HCT116 (cell line): ENCODE measurements at regions not wholly inside any gene's neighbourhood (a gene's known extent, or its start where the extent isn't known, plus 50 kb on each side); places are given as distances from the start of the nearest gene placed in this dataset.

Experiments used
- ATAC-seq: fragments of 200-7000 bp; cut with Tn5 transposase; 2 replicates; pipeline ENCODE4 v1.9.1; 2020; ENCODE audit warnings: mild to moderate bottlenecking, moderate library complexity
- BruUV-seq: library from RNA; stranded (reverse); fragments of 400-500 nt; replicated peaks from 2 replicates; lab custom pipeline; 2021; lab: Mats Ljungman, UMichigan
- CTCF ChIA-PET: fragments of 300-600 bp; sonication (Branson Sonifier 250); formaldehyde crosslinking; loops from one replicate; lab custom pipeline; 2021; ENCODE audit warnings: antibody characterized with exemption; lab: Charles Lee
- POLR2A ChIA-PET: fragments of 300-600, 350-600 bp; sonication (Branson Sonifier 250); formaldehyde crosslinking; loops from one replicate; lab custom pipeline; 2021; ENCODE audit warnings: antibody characterized with exemption; lab: Charles Lee
- RAD21 ChIA-PET, 2 experiments: fragments of 300-600 bp; sonication (Branson Sonifier 250); formaldehyde crosslinking; loops; one replicate each; lab custom pipeline; 2023; ENCODE audit warnings: low total read pairs in 2 of 2; ENCODE audit not compliant: uncharacterized antibody in 2 of 2, unreplicated experiment in 2 of 2, low non-redundant PET in 1 of 2; lab: Charles Lee
- DNase-seq: peaks from one replicate; pipeline ENCODE4 v3.0.0-alpha.2; 2010; ENCODE audit warnings: low read depth, low spot score
- H2AFZ ChIP-seq: fragments of 200-600 bp; shearing (Covaris generic), sonication (generic); 2 replicates; pipeline ENCODE4 v1.6.1; 2017; ENCODE audit warnings: low read depth, mixed run types, mixed read lengths, antibody characterized with exemption, low read length; ENCODE audit not compliant: poor library complexity, severe bottlenecking
- H3K27ac ChIP-seq: 2 replicates; pipeline ENCODE4 v1.5.1; 2012; ENCODE audit warnings: low read depth, low read length
- H3K27me3 ChIP-seq: fragments of 200-600 bp; sonication (generic); 2 replicates; pipeline ENCODE4 v1.6.1; 2016; ENCODE audit warnings: mixed run types, low read length, mixed read lengths; ENCODE audit not compliant: insufficient read depth
- H3K36me3 ChIP-seq, 2 experiments: fragments of 200-500 bp in 1 of 2; fragments of 200-600 bp in 1 of 2; sonication (Bioruptor generic) in 1 of 2; sonication (generic) in 1 of 2; 2 replicates each; pipeline versions ENCODE4 v1.5.1 to v1.6.1; 2014 to 2016; ENCODE audit warnings: low read length in 2 of 2, inconsistent platforms in 1 of 2, mixed read lengths in 1 of 2, mixed run types in 1 of 2; ENCODE audit not compliant: insufficient read depth in 2 of 2, control insufficient read depth in 1 of 2
- H3K4me1 ChIP-seq, 2 experiments: fragments of 200-600 bp in 1 of 2; sonication (generic) in 1 of 2; 2 replicates each; pipeline versions ENCODE4 v1.5.1 to v1.6.1; 2012 to 2017; ENCODE audit warnings: low read length in 2 of 2, inconsistent platforms in 1 of 2, mild to moderate bottlenecking in 1 of 2, mixed read lengths in 1 of 2, mixed run types in 1 of 2, moderate library complexity in 1 of 2; ENCODE audit not compliant: insufficient read depth in 2 of 2, control insufficient read depth in 1 of 2
- H3K4me2 ChIP-seq: fragments of 200-600 bp; sonication (generic); 2 replicates; pipeline ENCODE4 v1.6.1; 2017; ENCODE audit warnings: mixed run types, low read length, mixed read lengths
- H3K4me3 ChIP-seq, 2 experiments: fragments of 200-600 bp in 1 of 2; sonication (generic) in 1 of 2; replicated peaks in 1 of 2; 2 replicates each; pipeline ENCODE4 v1.5.1; 2011 to 2016; ENCODE audit warnings: low read length in 2 of 2, control low read depth in 1 of 2, low read depth in 1 of 2, mild to moderate bottlenecking in 1 of 2, mixed read lengths in 1 of 2, mixed run types in 1 of 2
- H3K79me2 ChIP-seq: fragments of 200-600 bp; sonication (generic); 2 replicates; pipeline ENCODE4 v1.6.1; 2017; ENCODE audit warnings: mild to moderate bottlenecking, mixed run types, low read length, moderate library complexity, mixed read lengths; ENCODE audit not compliant: insufficient read depth
- H3K9ac ChIP-seq: fragments of 200-600 bp; sonication (generic); 2 replicates; pipeline ENCODE4 v1.6.1; 2016; ENCODE audit warnings: low read length, mixed read lengths
- H3K9me2 ChIP-seq: fragments of 200-600 bp; sonication (generic), shearing (Covaris generic); 2 replicates; pipeline ENCODE4 v1.6.1; 2017; ENCODE audit warnings: mixed run types, mild to moderate bottlenecking, moderate library complexity; ENCODE audit not compliant: insufficient read depth
- H3K9me3 ChIP-seq, 2 experiments: fragments of 200-500 bp in 1 of 2; fragments of 200-600 bp in 1 of 2; sonication (Bioruptor generic) in 1 of 2; sonication (generic) in 1 of 2; 2 replicates each; pipeline ENCODE4 v1.6.1; 2014 to 2017; ENCODE audit warnings: low read length in 2 of 2, mixed read lengths in 2 of 2, inconsistent platforms in 1 of 2, low read depth in 1 of 2, mild to moderate bottlenecking in 1 of 2, mixed run types in 1 of 2, moderate library complexity in 1 of 2; ENCODE audit not compliant: control insufficient read depth in 1 of 2, insufficient read depth in 1 of 2
- H4K20me1 ChIP-seq: fragments of 200-600 bp; sonication (generic), shearing (Covaris generic); 2 replicates; pipeline ENCODE4 v1.6.1; 2017; ENCODE audit warnings: mixed run types, mild to moderate bottlenecking, moderate library complexity; ENCODE audit not compliant: insufficient read depth
- CBX3 ChIP-seq: IDR thresholded peaks from 2 replicates; pipeline ENCODE4 v1.6.1; 2012; ENCODE audit warnings: low read depth
- EGR1 ChIP-seq: IDR thresholded peaks from 2 replicates; pipeline ENCODE4 v1.6.1; 2012; ENCODE audit warnings: low read depth
- EZH2 ChIP-seq: fragments of 200-600 bp; sonication (generic); IDR thresholded peaks from 2 replicates; pipeline ENCODE4 v1.6.1; 2017; ENCODE audit warnings: antibody characterized with exemption, mixed run types
- EZH2phosphoT487 ChIP-seq: fragments of 200-600 bp; IDR thresholded peaks from 2 replicates; pipeline ENCODE4 v1.6.1; 2018; ENCODE audit warnings: antibody characterized with exemption, borderline replicate concordance
- FOSL1 ChIP-seq: IDR thresholded peaks from 2 replicates; pipeline ENCODE4 v1.6.1; 2012; ENCODE audit warnings: low read depth
- MAX ChIP-seq: IDR thresholded peaks from 2 replicates; pipeline ENCODE4 v1.6.1; 2012
- POLR2A ChIP-seq: IDR thresholded peaks from 2 replicates; pipeline ENCODE4 v1.7.0; 2011; ENCODE audit warnings: borderline replicate concordance; ENCODE audit not compliant: insufficient read depth, insufficient read length; ENCODE audit errors: extremely low read depth
- POLR2AphosphoS5 ChIP-seq: IDR thresholded peaks from 2 replicates; pipeline ENCODE4 v1.6.1; 2011; ENCODE audit warnings: mild to moderate bottlenecking, low read depth, low read length, moderate library complexity
- SIN3A ChIP-seq: IDR thresholded peaks from 2 replicates; pipeline ENCODE4 v1.6.1; 2012; ENCODE audit warnings: low read depth
- SP1 ChIP-seq: IDR thresholded peaks from 2 replicates; pipeline ENCODE4 v1.6.1; 2012; ENCODE audit warnings: low read depth
- YY1 ChIP-seq: IDR thresholded peaks from 2 replicates; pipeline ENCODE4 v1.6.1; 2011; ENCODE audit warnings: low read length, low read depth, moderate library complexity, mild to moderate bottlenecking; ENCODE audit not compliant: insufficient replicate concordance; ENCODE audit errors: extremely low read depth
- ZFX ChIP-seq: fragments of 450-650 bp; IDR thresholded peaks from 2 replicates; pipeline ENCODE4 v1.6.1; 2017
- ZNF274 ChIP-seq: fragments of 200-500 bp; sonication (Bioruptor generic); IDR thresholded peaks from 2 replicates; pipeline ENCODE4 v1.6.1; 2014; ENCODE audit warnings: mild to moderate bottlenecking, low read depth, low read length, inconsistent platforms
- intact Hi-C: fragments of 100-400 bp; cut with micrococcal nuclease; formaldehyde crosslinking; loops from 2 replicates; pipeline ENCODE4 v1.10.0; 2022
- TF ChIP-seq, protein P1 (sequence below): IDR thresholded peaks from 2 replicates; pipeline ENCODE4 v1.6.1; 2011; ENCODE audit warnings: mild to moderate bottlenecking, low read length, moderate library complexity; ENCODE audit not compliant: insufficient replicate concordance; ENCODE audit errors: extremely low read depth

GRCh38 chr10:58955615-58956014 is 220.8 kb upstream of the PHYHIPL start:
- Histone ChIP-seq H3K79me2 (no peaks in the 10 kb centered on the region), H3K4me1 (peaks cover 3 to 22% of the 10 kb centered on the region in 2 experiments; a peak in 3 of 4 replicates), H3K9me3 (no peaks in the 10 kb centered on the region), H3K27me3 (no peaks in the 10 kb centered on the region), H3K27ac (no peak overlapping the region), H3K9me2 (no peaks in the 10 kb centered on the region), H3K36me3 (no peaks in the 10 kb centered on the region), H3K4me2 (no peak overlapping the region), H3K4me3 (no peak overlapping the region)
- no peak for DNase-seq
- RAD21 ChIA-PET = no interaction called here
- intact Hi-C loops = loop anchor here (10.0 kb wide), 3 partner anchors 171 to 879 kb away; no protein-coding TSS in a partner anchor
- no peak for TF ChIP-seq EZH2phosphoT487
- no peak for TF ChIP-seq EZH2
- TF ChIP-seq SP1 = no peak
- no peak for TF ChIP-seq CBX3
- no peak for TF ChIP-seq FOSL1
- TF ChIP-seq MAX = no peak
- TF ChIP-seq POLR2AphosphoS5 = no peak
- no peak for TF ChIP-seq SIN3A
- TF ChIP-seq EGR1 = no peak
- TF ChIP-seq ZFX = no peak
- TF ChIP-seq, protein P1, sequence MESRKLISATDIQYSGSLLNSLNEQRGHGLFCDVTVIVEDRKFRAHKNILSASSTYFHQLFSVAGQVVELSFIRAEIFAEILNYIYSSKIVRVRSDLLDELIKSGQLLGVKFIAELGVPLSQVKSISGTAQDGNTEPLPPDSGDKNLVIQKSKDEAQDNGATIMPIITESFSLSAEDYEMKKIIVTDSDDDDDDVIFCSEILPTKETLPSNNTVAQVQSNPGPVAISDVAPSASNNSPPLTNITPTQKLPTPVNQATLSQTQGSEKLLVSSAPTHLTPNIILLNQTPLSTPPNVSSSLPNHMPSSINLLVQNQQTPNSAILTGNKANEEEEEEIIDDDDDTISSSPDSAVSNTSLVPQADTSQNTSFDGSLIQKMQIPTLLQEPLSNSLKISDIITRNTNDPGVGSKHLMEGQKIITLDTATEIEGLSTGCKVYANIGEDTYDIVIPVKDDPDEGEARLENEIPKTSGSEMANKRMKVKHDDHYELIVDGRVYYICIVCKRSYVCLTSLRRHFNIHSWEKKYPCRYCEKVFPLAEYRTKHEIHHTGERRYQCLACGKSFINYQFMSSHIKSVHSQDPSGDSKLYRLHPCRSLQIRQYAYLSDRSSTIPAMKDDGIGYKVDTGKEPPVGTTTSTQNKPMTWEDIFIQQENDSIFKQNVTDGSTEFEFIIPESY = no peak
- TF ChIP-seq ZNF274 = no peak
- TF ChIP-seq YY1 = no peak
- TF ChIP-seq POLR2A = no peak
- TF ChIP-seq, all 23 proteins: peak for 0
- no peak overlapping the region for H2AFZ ChIP-seq
- ChIA-PET CTCF (no interaction called here), POLR2A (no interaction called here)
- ATAC-seq = no peak
- no peaks in the 10 kb centered on the region for H4K20me1 ChIP-seq
- BruUV-seq = no TSS peak
- no peak overlapping the region for H3K9ac ChIP-seq
